PFSK-1 (cell line): ENCODE measurements at regions not wholly inside any gene's neighbourhood (a gene's known extent, or its start where the extent isn't known, plus 50 kb on each side); places are given as distances from the start of the nearest gene placed in this dataset.

Source experiments
- FOXP2 ChIP-seq: optimal IDR thresholded peaks from 2 replicates; pipeline ENCODE3; 2011; ENCODE audit warnings: borderline replicate concordance, control low read depth, inconsistent platforms; ENCODE audit not compliant: insufficient read depth; ENCODE audit errors: extremely low read length, extremely low read depth
- POLR2AphosphoS5 ChIP-seq: IDR thresholded peaks from 2 replicates; pipeline ENCODE4 v1.6.1; 2012; ENCODE audit warnings: low read depth, mild to moderate bottlenecking, control low read depth, low read length, moderate library complexity
- SIN3A ChIP-seq: IDR thresholded peaks from 2 replicates; pipeline ENCODE4 v1.6.1; 2012; ENCODE audit warnings: mild to moderate bottlenecking, low read length, moderate library complexity, borderline replicate concordance; ENCODE audit not compliant: insufficient read depth
- TAF1 ChIP-seq: IDR thresholded peaks from 2 replicates; pipeline ENCODE4 v1.6.1; 2012; ENCODE audit warnings: low read length, control low read depth, borderline replicate concordance; ENCODE audit not compliant: insufficient read depth
- TF ChIP-seq, protein P1 (sequence below), 2 experiments: IDR thresholded peaks; 2 replicates each; pipeline versions ENCODE4 v1.6.1 to v1.8.0; 2011 to 2012; ENCODE audit warnings: low read depth in 2 of 2, low read length in 2 of 2, control low read depth in 1 of 2, inconsistent platforms in 1 of 2, mild to moderate bottlenecking in 1 of 2, moderate library complexity in 1 of 2; ENCODE audit not compliant: insufficient read depth in 1 of 2

DNA sequence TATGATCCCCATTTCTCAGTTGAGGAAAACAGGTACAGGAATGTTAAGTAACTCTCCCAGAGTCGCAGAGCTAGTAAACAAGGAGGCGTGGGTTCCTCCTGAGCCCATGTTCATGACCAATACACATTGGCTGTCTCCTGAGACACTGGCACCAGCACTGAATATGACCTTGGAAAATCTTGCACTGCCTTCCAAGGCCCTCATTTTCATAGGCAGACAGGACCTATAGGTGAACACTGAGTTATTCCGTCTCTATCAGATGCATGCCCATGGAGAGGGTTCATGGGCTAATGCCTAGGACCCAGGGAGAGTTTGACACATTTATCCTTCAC lies 504.8 kb downstream of the RFC3 start:
- TF ChIP-seq POLR2AphosphoS5 (no peak), TAF1 (no peak), SIN3A (no peak), FOXP2 (no peak)
- TF ChIP-seq, protein P1, sequence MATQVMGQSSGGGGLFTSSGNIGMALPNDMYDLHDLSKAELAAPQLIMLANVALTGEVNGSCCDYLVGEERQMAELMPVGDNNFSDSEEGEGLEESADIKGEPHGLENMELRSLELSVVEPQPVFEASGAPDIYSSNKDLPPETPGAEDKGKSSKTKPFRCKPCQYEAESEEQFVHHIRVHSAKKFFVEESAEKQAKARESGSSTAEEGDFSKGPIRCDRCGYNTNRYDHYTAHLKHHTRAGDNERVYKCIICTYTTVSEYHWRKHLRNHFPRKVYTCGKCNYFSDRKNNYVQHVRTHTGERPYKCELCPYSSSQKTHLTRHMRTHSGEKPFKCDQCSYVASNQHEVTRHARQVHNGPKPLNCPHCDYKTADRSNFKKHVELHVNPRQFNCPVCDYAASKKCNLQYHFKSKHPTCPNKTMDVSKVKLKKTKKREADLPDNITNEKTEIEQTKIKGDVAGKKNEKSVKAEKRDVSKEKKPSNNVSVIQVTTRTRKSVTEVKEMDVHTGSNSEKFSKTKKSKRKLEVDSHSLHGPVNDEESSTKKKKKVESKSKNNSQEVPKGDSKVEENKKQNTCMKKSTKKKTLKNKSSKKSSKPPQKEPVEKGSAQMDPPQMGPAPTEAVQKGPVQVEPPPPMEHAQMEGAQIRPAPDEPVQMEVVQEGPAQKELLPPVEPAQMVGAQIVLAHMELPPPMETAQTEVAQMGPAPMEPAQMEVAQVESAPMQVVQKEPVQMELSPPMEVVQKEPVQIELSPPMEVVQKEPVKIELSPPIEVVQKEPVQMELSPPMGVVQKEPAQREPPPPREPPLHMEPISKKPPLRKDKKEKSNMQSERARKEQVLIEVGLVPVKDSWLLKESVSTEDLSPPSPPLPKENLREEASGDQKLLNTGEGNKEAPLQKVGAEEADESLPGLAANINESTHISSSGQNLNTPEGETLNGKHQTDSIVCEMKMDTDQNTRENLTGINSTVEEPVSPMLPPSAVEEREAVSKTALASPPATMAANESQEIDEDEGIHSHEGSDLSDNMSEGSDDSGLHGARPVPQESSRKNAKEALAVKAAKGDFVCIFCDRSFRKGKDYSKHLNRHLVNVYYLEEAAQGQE (IDR thresholded peaks at IDR 0.05; ENCODE audit: insufficient read depth in 1 of 2, low read depth in 2 of 2, low read length in 2 of 2), result no peak
